Peyer's patch (tissue), 4 donors: ENCODE measurements at regions not wholly inside any gene's neighbourhood (a gene's known extent, or its start where the extent isn't known, plus 50 kb on each side); places are given as distances from the start of the nearest gene placed in this dataset.

Experiments
- DNase-seq, 3 donors: peaks; one replicate each; pipeline ENCODE4 v3.0.0-alpha.2; 2017 to 2019
- H3K27ac ChIP-seq, 4 donors: fragments of 200-600 bp; sonication (generic); one replicate each; pipeline ENCODE4 v1.5.1; 2016 to 2019
- H3K27me3 ChIP-seq, 2 donors: fragments of 200-600 bp; sonication (generic); one replicate each; pipeline ENCODE4 v1.5.1; 2019
- H3K36me3 ChIP-seq, 3 donors: fragments of 200-600 bp; sonication (generic); one replicate each; pipeline ENCODE4 v1.5.1; 2016 to 2019
- H3K4me1 ChIP-seq, 4 donors: fragments of 200-600 bp; sonication (generic); one replicate each; pipeline ENCODE4 v1.5.1; 2016 to 2019
- H3K4me3 ChIP-seq, 4 donors: fragments of 200-600 bp; sonication (generic); 1 replicate in 3 of 4; 2 replicates in 1 of 4; pipeline ENCODE4 v1.5.1; 2016 to 2019; ENCODE audit warnings: mild to moderate bottlenecking in 1 of 4
- H3K9me3 ChIP-seq, 4 donors: fragments of 200-600 bp; sonication (generic); one replicate each; pipeline ENCODE4 v1.5.1; 2016 to 2019; ENCODE audit warnings: mild to moderate bottlenecking in 1 of 4
- POLR2A ChIP-seq, 2 donors: fragments of 450-650 bp; IDR thresholded peaks; one replicate each; pipeline ENCODE4 v1.5.1; 2017; ENCODE audit warnings: antibody characterized with exemption in 2 of 2, mild to moderate bottlenecking in 2 of 2, moderate library complexity in 2 of 2
- TF ChIP-seq, protein P1 (sequence below), 6 experiments: fragments of 450-650 bp in 4 of 6; fragments of 200-600 bp in 2 of 6; sonication (generic) in 1 of 6; IDR thresholded peaks; one replicate each; pipeline ENCODE4 v1.5.1; 2017 to 2019; ENCODE audit warnings: antibody characterized with exemption in 6 of 6, mild to moderate bottlenecking in 3 of 6, moderate library complexity in 1 of 6

GRCh38 chr4:133355633-133356032 lies 206.5 kb downstream of the PCDH10 start:
- no peak for TF ChIP-seq POLR2A (IDR thresholded peaks at IDR 0.05)
- TF ChIP-seq, protein P1, sequence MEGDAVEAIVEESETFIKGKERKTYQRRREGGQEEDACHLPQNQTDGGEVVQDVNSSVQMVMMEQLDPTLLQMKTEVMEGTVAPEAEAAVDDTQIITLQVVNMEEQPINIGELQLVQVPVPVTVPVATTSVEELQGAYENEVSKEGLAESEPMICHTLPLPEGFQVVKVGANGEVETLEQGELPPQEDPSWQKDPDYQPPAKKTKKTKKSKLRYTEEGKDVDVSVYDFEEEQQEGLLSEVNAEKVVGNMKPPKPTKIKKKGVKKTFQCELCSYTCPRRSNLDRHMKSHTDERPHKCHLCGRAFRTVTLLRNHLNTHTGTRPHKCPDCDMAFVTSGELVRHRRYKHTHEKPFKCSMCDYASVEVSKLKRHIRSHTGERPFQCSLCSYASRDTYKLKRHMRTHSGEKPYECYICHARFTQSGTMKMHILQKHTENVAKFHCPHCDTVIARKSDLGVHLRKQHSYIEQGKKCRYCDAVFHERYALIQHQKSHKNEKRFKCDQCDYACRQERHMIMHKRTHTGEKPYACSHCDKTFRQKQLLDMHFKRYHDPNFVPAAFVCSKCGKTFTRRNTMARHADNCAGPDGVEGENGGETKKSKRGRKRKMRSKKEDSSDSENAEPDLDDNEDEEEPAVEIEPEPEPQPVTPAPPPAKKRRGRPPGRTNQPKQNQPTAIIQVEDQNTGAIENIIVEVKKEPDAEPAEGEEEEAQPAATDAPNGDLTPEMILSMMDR (IDR thresholded peaks at IDR 0.05), result no peak
- no peak for DNase-seq
- no peaks in the 10 kb centered on the region for H3K9me3 ChIP-seq
- no peak overlapping the region for H3K4me3 ChIP-seq
- H3K36me3 ChIP-seq, result no peaks in the 10 kb centered on the region
- no peaks in the 10 kb centered on the region for H3K4me1 ChIP-seq
- no peaks in the 10 kb centered on the region for H3K27me3 ChIP-seq
- no peak overlapping the region for H3K27ac ChIP-seq

GRCh38 chr4:133347409-133347808 lies 198.3 kb downstream of the PCDH10 start:
- Histone ChIP-seq H3K9me3 (no peaks in the 10 kb centered on the region), H3K4me1 (no peaks in the 10 kb centered on the region), H3K27ac (no peak overlapping the region), H3K4me3 (no peak overlapping the region), H3K36me3 (no peaks in the 10 kb centered on the region), H3K27me3 (no peaks in the 10 kb centered on the region)
- TF ChIP-seq, protein P1 (IDR thresholded peaks at IDR 0.05), result no peak
- TF ChIP-seq POLR2A (IDR thresholded peaks at IDR 0.05), result no peak
- DNase-seq, result no peak

DNA sequence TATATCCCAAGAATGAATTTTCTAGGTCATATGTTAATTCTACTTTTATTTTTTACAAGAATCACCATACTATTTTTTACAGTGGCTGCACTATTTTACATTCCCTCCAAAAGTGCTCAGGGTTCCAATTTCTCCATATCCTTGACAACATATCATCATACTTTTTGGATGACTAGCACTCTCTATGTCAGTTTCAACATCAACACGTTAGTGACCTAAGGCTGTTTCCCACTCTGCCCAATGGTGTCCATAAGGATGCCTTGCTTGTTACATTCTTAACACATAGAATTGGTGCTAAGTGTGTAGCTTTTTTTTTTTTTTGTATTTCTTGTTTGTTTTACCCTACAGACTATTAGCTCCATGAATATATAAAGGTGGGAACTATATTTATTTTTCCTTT lies 175.4 kb downstream of the PCDH10 start:
- Histone ChIP-seq H3K27me3 (no peaks in the 10 kb centered on the region), H3K9me3 (no peaks in the 10 kb centered on the region), H3K36me3 (no peaks in the 10 kb centered on the region), H3K4me3 (no peak overlapping the region), H3K27ac (no peak overlapping the region), H3K4me1 (no peaks in the 10 kb centered on the region)
- TF ChIP-seq, protein P1 (IDR thresholded peaks at IDR 0.05), result no peak
- TF ChIP-seq POLR2A (IDR thresholded peaks at IDR 0.05), result no peak
- no peak for DNase-seq

DNA sequence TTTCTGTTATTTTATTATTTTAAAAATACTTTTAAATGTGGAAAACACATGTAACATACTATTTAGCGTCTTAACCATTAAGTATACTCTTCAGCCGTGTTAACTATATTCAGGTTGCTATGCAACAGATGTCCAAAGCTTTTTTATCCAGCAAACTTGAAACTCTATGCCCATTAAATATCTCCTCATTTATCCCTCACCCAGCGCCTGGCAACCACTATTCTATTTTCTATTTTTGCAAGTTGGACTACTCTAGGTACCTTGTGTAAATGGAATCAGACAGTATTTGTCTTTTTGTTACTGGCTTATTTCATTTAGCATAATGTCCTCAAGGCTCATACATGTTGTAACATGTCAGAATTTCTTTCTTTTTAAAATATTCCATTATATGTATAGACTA lies 174.6 kb downstream of the PCDH10 start:
- DNase-seq, result no peak
- Histone ChIP-seq H3K4me3 (no peak overlapping the region), H3K36me3 (no peaks in the 10 kb centered on the region), H3K4me1 (no peaks in the 10 kb centered on the region), H3K9me3 (no peaks in the 10 kb centered on the region), H3K27me3 (no peaks in the 10 kb centered on the region), H3K27ac (no peak overlapping the region)
- TF ChIP-seq, protein P1 (IDR thresholded peaks at IDR 0.05), result no peak
- no peak for TF ChIP-seq POLR2A (IDR thresholded peaks at IDR 0.05)

GRCh38 chr4:133320576-133321170 lies 171.6 kb downstream of the PCDH10 start:
- no peaks in the 10 kb centered on the region for H3K4me1 ChIP-seq
- no peak for TF ChIP-seq POLR2A (IDR thresholded peaks at IDR 0.05)
- TF ChIP-seq, protein P1 (IDR thresholded peaks at IDR 0.05), result peak in 2 of 6 experiments; percentile 10 to 19
- DNase-seq, result no peak
- no peak overlapping the region for H3K4me3 ChIP-seq
- no peak overlapping the region for H3K27ac ChIP-seq
- no peaks in the 10 kb centered on the region for H3K9me3 ChIP-seq
- no peaks in the 10 kb centered on the region for H3K27me3 ChIP-seq
- H3K36me3 ChIP-seq, result no peaks in the 10 kb centered on the region

GRCh38 chr4:133316909-133317308 lies 167.8 kb downstream of the PCDH10 start:
- H3K4me3 ChIP-seq, result no peak overlapping the region
- no peak for DNase-seq
- no peaks in the 10 kb centered on the region for H3K9me3 ChIP-seq
- TF ChIP-seq, protein P1 (IDR thresholded peaks at IDR 0.05), result no peak
- no peak for TF ChIP-seq POLR2A (IDR thresholded peaks at IDR 0.05)
- no peak overlapping the region for H3K27ac ChIP-seq
- no peaks in the 10 kb centered on the region for H3K4me1 ChIP-seq
- no peaks in the 10 kb centered on the region for H3K36me3 ChIP-seq
- H3K27me3 ChIP-seq, result no peaks in the 10 kb centered on the region
